HCT116 (cell line): ENCODE measurements at regions not wholly inside any gene's neighbourhood (a gene's known extent, or its start where the extent isn't known, plus 50 kb on each side); places are given as distances from the start of the nearest gene placed in this dataset.

ENCODE experiments used
- ATAC-seq: fragments of 200-7000 bp; cut with Tn5 transposase; 2 replicates; pipeline ENCODE4 v1.9.1; 2020; ENCODE audit warnings: mild to moderate bottlenecking, moderate library complexity
- BruUV-seq: library from RNA; stranded (reverse); fragments of 400-500 nt; replicated peaks from 2 replicates; lab custom pipeline; 2021; lab: Mats Ljungman, UMichigan
- CTCF ChIA-PET: fragments of 300-600 bp; sonication (Branson Sonifier 250); formaldehyde crosslinking; loops from one replicate; lab custom pipeline; 2021; ENCODE audit warnings: antibody characterized with exemption; lab: Charles Lee
- POLR2A ChIA-PET: fragments of 300-600, 350-600 bp; sonication (Branson Sonifier 250); formaldehyde crosslinking; loops from one replicate; lab custom pipeline; 2021; ENCODE audit warnings: antibody characterized with exemption; lab: Charles Lee
- RAD21 ChIA-PET, 2 experiments: fragments of 300-600 bp; sonication (Branson Sonifier 250); formaldehyde crosslinking; loops; one replicate each; lab custom pipeline; 2023; ENCODE audit warnings: low total read pairs in 2 of 2; ENCODE audit not compliant: uncharacterized antibody in 2 of 2, unreplicated experiment in 2 of 2, low non-redundant PET in 1 of 2; lab: Charles Lee
- DNase-seq: peaks from one replicate; pipeline ENCODE4 v3.0.0-alpha.2; 2010; ENCODE audit warnings: low read depth, low spot score
- H2AFZ ChIP-seq: fragments of 200-600 bp; shearing (Covaris generic), sonication (generic); 2 replicates; pipeline ENCODE4 v1.6.1; 2017; ENCODE audit warnings: low read depth, mixed run types, mixed read lengths, antibody characterized with exemption, low read length; ENCODE audit not compliant: poor library complexity, severe bottlenecking
- H3K27ac ChIP-seq: 2 replicates; pipeline ENCODE4 v1.5.1; 2012; ENCODE audit warnings: low read depth, low read length
- H3K27me3 ChIP-seq: fragments of 200-600 bp; sonication (generic); 2 replicates; pipeline ENCODE4 v1.6.1; 2016; ENCODE audit warnings: mixed run types, low read length, mixed read lengths; ENCODE audit not compliant: insufficient read depth
- H3K36me3 ChIP-seq, 2 experiments: fragments of 200-500 bp in 1 of 2; fragments of 200-600 bp in 1 of 2; sonication (Bioruptor generic) in 1 of 2; sonication (generic) in 1 of 2; 2 replicates each; pipeline versions ENCODE4 v1.5.1 to v1.6.1; 2014 to 2016; ENCODE audit warnings: low read length in 2 of 2, inconsistent platforms in 1 of 2, mixed read lengths in 1 of 2, mixed run types in 1 of 2; ENCODE audit not compliant: insufficient read depth in 2 of 2, control insufficient read depth in 1 of 2
- H3K4me1 ChIP-seq, 2 experiments: fragments of 200-600 bp in 1 of 2; sonication (generic) in 1 of 2; 2 replicates each; pipeline versions ENCODE4 v1.5.1 to v1.6.1; 2012 to 2017; ENCODE audit warnings: low read length in 2 of 2, inconsistent platforms in 1 of 2, mild to moderate bottlenecking in 1 of 2, mixed read lengths in 1 of 2, mixed run types in 1 of 2, moderate library complexity in 1 of 2; ENCODE audit not compliant: insufficient read depth in 2 of 2, control insufficient read depth in 1 of 2
- H3K4me2 ChIP-seq: fragments of 200-600 bp; sonication (generic); 2 replicates; pipeline ENCODE4 v1.6.1; 2017; ENCODE audit warnings: mixed run types, low read length, mixed read lengths
- H3K4me3 ChIP-seq, 2 experiments: fragments of 200-600 bp in 1 of 2; sonication (generic) in 1 of 2; replicated peaks in 1 of 2; 2 replicates each; pipeline ENCODE4 v1.5.1; 2011 to 2016; ENCODE audit warnings: low read length in 2 of 2, control low read depth in 1 of 2, low read depth in 1 of 2, mild to moderate bottlenecking in 1 of 2, mixed read lengths in 1 of 2, mixed run types in 1 of 2
- H3K79me2 ChIP-seq: fragments of 200-600 bp; sonication (generic); 2 replicates; pipeline ENCODE4 v1.6.1; 2017; ENCODE audit warnings: mild to moderate bottlenecking, mixed run types, low read length, moderate library complexity, mixed read lengths; ENCODE audit not compliant: insufficient read depth
- H3K9ac ChIP-seq: fragments of 200-600 bp; sonication (generic); 2 replicates; pipeline ENCODE4 v1.6.1; 2016; ENCODE audit warnings: low read length, mixed read lengths
- H3K9me2 ChIP-seq: fragments of 200-600 bp; sonication (generic), shearing (Covaris generic); 2 replicates; pipeline ENCODE4 v1.6.1; 2017; ENCODE audit warnings: mixed run types, mild to moderate bottlenecking, moderate library complexity; ENCODE audit not compliant: insufficient read depth
- H3K9me3 ChIP-seq, 2 experiments: fragments of 200-500 bp in 1 of 2; fragments of 200-600 bp in 1 of 2; sonication (Bioruptor generic) in 1 of 2; sonication (generic) in 1 of 2; 2 replicates each; pipeline ENCODE4 v1.6.1; 2014 to 2017; ENCODE audit warnings: low read length in 2 of 2, mixed read lengths in 2 of 2, inconsistent platforms in 1 of 2, low read depth in 1 of 2, mild to moderate bottlenecking in 1 of 2, mixed run types in 1 of 2, moderate library complexity in 1 of 2; ENCODE audit not compliant: control insufficient read depth in 1 of 2, insufficient read depth in 1 of 2
- H4K20me1 ChIP-seq: fragments of 200-600 bp; sonication (generic), shearing (Covaris generic); 2 replicates; pipeline ENCODE4 v1.6.1; 2017; ENCODE audit warnings: mixed run types, mild to moderate bottlenecking, moderate library complexity; ENCODE audit not compliant: insufficient read depth
- CTCF ChIP-seq, 3 experiments: fragments of 200-600 bp in 1 of 3; sonication (generic) in 1 of 3; IDR thresholded peaks in 2 of 3; conservative IDR thresholded peaks in 1 of 3; 2 replicates each; pipeline ENCODE4 v1.5.1; 2012 to 2017; ENCODE audit warnings: low read depth in 2 of 3, low read length in 2 of 3, antibody characterized with exemption in 1 of 3, borderline replicate concordance in 1 of 3, control low read depth in 1 of 3, mild to moderate bottlenecking in 1 of 3, mixed read lengths in 1 of 3, mixed run types in 1 of 3, moderate library complexity in 1 of 3; ENCODE audit not compliant: insufficient read depth in 1 of 3
- MAX ChIP-seq: IDR thresholded peaks from 2 replicates; pipeline ENCODE4 v1.6.1; 2012
- RAD21 ChIP-seq: IDR thresholded peaks from 2 replicates; pipeline ENCODE4 v1.6.1; 2012; ENCODE audit warnings: low read depth, mild to moderate bottlenecking
- SRF ChIP-seq: IDR thresholded peaks from 2 replicates; pipeline ENCODE4 v1.6.1; 2012; ENCODE audit warnings: low read depth
- ZFX ChIP-seq: fragments of 450-650 bp; IDR thresholded peaks from 2 replicates; pipeline ENCODE4 v1.6.1; 2017
- intact Hi-C: fragments of 100-400 bp; cut with micrococcal nuclease; formaldehyde crosslinking; loops from 2 replicates; pipeline ENCODE4 v1.10.0; 2022
- TF ChIP-seq, protein P1 (sequence below): IDR thresholded peaks from 2 replicates; pipeline ENCODE4 v1.6.1; 2012; ENCODE audit warnings: low read depth

DNA sequence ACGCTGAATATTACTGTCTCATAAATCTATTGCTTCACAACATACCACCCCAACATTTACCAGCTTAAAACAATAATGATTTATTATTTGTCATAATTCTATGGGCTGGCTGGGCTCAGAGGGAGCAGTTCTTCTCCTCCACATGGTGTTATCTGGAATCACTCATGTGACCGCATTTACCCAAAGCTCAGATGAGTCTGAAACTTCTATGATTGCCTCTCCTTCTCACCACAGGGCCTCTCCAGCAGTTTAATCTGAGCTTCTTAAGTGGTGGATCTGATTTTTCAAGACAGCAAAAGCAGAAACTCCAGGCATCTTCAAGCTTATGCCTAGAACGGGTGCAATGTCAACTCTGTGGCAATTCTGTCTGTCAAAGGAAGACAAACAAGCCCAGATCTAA lies 210.3 kb upstream of the ADRA1B start (continued):
- TF ChIP-seq CTCF (IDR thresholded peaks at IDR 0.05 in 2 of 3, conservative IDR thresholded peaks at IDR 0.05 in 1 of 3; ENCODE audit: borderline replicate concordance in 1 of 3, insufficient read depth in 1 of 3, low read depth in 2 of 3, low read length in 2 of 3) (no peak), ZFX (no peak), MAX (no peak)
- TF ChIP-seq, protein P1, sequence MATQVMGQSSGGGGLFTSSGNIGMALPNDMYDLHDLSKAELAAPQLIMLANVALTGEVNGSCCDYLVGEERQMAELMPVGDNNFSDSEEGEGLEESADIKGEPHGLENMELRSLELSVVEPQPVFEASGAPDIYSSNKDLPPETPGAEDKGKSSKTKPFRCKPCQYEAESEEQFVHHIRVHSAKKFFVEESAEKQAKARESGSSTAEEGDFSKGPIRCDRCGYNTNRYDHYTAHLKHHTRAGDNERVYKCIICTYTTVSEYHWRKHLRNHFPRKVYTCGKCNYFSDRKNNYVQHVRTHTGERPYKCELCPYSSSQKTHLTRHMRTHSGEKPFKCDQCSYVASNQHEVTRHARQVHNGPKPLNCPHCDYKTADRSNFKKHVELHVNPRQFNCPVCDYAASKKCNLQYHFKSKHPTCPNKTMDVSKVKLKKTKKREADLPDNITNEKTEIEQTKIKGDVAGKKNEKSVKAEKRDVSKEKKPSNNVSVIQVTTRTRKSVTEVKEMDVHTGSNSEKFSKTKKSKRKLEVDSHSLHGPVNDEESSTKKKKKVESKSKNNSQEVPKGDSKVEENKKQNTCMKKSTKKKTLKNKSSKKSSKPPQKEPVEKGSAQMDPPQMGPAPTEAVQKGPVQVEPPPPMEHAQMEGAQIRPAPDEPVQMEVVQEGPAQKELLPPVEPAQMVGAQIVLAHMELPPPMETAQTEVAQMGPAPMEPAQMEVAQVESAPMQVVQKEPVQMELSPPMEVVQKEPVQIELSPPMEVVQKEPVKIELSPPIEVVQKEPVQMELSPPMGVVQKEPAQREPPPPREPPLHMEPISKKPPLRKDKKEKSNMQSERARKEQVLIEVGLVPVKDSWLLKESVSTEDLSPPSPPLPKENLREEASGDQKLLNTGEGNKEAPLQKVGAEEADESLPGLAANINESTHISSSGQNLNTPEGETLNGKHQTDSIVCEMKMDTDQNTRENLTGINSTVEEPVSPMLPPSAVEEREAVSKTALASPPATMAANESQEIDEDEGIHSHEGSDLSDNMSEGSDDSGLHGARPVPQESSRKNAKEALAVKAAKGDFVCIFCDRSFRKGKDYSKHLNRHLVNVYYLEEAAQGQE: no peak
- TF ChIP-seq, all 23 proteins: peak for 0

DNA sequence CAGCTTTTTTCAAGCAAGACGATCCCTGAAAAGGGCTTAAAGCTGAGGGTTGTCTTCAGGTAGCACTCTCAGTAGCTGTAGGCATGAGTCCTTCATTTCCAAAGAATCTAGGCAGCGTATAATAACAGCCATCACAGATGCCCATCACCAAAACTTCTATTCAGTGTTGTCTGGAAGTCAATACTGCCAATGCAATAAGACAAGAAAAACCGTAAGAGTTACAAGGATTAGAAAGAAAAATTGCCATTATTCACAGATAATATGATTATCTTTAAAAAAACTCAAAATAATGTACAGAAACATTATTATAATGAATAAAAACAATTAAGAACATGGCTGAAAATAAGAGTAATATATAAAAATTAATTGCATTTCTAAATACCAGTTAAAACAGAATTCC lies 208.2 kb upstream of the ADRA1B start:
- Histone ChIP-seq H2AFZ (no peak overlapping the region), H3K9ac (no peak overlapping the region), H3K4me1 (no peaks in the 10 kb centered on the region), H4K20me1 (no peaks in the 10 kb centered on the region), H3K36me3 (no peaks in the 10 kb centered on the region), H3K9me3 (peaks cover 0 to 3% of the 10 kb centered on the region in 2 experiments; a peak in 1 of 4 replicates), H3K27ac (no peak overlapping the region), H3K27me3 (no peaks in the 10 kb centered on the region), H3K79me2 (no peaks in the 10 kb centered on the region), H3K4me2 (no peak overlapping the region), H3K4me3 (no peak overlapping the region), H3K9me2 (no peaks in the 10 kb centered on the region)
- ChIA-PET CTCF (no interaction called here), POLR2A (no interaction called here), RAD21 (no interaction called here)
- no TSS peak for BruUV-seq
- ATAC-seq (no peak), DNase-seq (no peak)
- TF ChIP-seq SRF: no peak
- no peak for TF ChIP-seq RAD21
- intact Hi-C loops: no loop called here
